ENCODE measurements at regions not wholly inside any gene's neighbourhood (a gene's known extent, or its start where the extent isn't known, plus 50 kb on each side); places are given as distances from the start of the nearest gene placed in this dataset.
A peak's percentile ranks its signal among the peaks of the same experiment; 100 is the strongest.

DNA sequence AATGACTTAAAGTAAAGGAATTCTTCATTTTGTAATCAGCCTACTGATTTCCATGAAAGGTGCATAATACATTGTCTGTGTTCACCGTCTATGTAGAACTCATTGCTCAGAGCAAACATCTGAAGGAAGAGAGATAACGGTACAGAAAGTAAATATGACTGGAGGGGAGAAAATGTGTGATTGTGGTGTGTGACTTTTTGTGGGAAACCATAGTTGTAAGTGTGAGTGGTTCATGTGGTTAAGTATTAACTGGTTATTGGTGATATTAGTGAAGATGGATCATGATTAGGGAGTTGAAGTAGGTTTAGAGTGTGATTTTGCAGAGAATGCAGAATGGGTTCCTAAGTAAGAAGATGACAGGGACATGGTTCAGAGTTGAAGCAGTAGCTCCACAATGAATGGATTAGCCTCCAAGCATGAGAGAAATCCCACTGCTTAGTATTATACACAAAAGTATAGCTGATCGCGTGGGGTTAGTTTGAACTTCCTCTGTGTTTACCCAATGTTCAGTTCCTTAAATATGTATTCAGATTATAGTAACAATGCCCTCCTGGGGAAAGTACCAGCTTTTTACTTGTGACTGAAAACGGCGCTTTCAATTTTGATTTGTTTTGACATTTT lies 368.9 kb downstream of the UTRN start (continued):
- TF ChIP-seq HNF4G (IDR thresholded peaks at IDR 0.05; ENCODE audit: borderline replicate concordance, low read depth, low read length) (peak; percentile 7; the same call in 1 of the 2 replicates), HNF4G (CRISPR knock-in tag; IDR thresholded peaks at IDR 0.05; ENCODE audit: borderline replicate concordance, low read depth) (no peak), CHCHD3 (CRISPR knock-in tag; IDR thresholded peaks at IDR 0.05) (no peak), MED1 (CRISPR knock-in tag; IDR thresholded peaks at IDR 0.05) (peak; percentile 88), NFIC (IDR thresholded peaks at IDR 0.05; ENCODE audit: low read length) (peak; percentile 89), SATB2 (CRISPR knock-in tag; IDR thresholded peaks at IDR 0.05) (peak; percentile 91; the same call in 1 of the 2 replicates), KDM5B (CRISPR knock-in tag; IDR thresholded peaks at IDR 0.05; ENCODE audit: borderline replicate concordance) (no peak), BRD4 (CRISPR knock-in tag; IDR thresholded peaks at IDR 0.05) (0 out of 2 replicates have a peak, but pooled peaks have one; percentile 68), ZFP1 (CRISPR knock-in tag; IDR thresholded peaks at IDR 0.05) (0 out of 2 replicates have a peak, but pooled peaks have one; percentile 52), U2AF2 (IDR thresholded peaks at IDR 0.05; ENCODE audit: low read depth, low read length) (no peak)
- TF ChIP-seq, protein P1, sequence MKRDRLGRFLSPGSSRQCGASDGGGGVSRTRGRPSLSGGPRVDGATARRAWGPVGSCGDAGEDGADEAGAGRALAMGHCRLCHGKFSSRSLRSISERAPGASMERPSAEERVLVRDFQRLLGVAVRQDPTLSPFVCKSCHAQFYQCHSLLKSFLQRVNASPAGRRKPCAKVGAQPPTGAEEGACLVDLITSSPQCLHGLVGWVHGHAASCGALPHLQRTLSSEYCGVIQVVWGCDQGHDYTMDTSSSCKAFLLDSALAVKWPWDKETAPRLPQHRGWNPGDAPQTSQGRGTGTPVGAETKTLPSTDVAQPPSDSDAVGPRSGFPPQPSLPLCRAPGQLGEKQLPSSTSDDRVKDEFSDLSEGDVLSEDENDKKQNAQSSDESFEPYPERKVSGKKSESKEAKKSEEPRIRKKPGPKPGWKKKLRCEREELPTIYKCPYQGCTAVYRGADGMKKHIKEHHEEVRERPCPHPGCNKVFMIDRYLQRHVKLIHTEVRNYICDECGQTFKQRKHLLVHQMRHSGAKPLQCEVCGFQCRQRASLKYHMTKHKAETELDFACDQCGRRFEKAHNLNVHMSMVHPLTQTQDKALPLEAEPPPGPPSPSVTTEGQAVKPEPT (CRISPR knock-in tag; IDR thresholded peaks at IDR 0.05; ENCODE audit: low read depth) = no peak
- TF ChIP-seq, protein P2, sequence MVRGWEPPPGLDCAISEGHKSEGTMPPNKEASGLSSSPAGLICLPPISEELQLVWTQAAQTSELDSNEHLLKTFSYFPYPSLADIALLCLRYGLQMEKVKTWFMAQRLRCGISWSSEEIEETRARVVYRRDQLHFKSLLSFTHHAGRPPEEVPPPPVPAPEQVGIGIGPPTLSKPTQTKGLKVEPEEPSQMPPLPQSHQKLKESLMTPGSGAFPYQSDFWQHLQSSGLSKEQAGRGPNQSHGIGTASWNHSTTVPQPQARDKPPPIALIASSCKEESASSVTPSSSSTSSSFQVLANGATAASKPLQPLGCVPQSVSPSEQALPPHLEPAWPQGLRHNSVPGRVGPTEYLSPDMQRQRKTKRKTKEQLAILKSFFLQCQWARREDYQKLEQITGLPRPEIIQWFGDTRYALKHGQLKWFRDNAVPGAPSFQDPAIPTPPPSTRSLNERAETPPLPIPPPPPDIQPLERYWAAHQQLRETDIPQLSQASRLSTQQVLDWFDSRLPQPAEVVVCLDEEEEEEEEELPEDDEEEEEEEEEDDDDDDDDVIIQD (CRISPR knock-in tag; IDR thresholded peaks at IDR 0.05; ENCODE audit: low read depth) = peak; percentile 90
- TF ChIP-seq, protein P3, sequence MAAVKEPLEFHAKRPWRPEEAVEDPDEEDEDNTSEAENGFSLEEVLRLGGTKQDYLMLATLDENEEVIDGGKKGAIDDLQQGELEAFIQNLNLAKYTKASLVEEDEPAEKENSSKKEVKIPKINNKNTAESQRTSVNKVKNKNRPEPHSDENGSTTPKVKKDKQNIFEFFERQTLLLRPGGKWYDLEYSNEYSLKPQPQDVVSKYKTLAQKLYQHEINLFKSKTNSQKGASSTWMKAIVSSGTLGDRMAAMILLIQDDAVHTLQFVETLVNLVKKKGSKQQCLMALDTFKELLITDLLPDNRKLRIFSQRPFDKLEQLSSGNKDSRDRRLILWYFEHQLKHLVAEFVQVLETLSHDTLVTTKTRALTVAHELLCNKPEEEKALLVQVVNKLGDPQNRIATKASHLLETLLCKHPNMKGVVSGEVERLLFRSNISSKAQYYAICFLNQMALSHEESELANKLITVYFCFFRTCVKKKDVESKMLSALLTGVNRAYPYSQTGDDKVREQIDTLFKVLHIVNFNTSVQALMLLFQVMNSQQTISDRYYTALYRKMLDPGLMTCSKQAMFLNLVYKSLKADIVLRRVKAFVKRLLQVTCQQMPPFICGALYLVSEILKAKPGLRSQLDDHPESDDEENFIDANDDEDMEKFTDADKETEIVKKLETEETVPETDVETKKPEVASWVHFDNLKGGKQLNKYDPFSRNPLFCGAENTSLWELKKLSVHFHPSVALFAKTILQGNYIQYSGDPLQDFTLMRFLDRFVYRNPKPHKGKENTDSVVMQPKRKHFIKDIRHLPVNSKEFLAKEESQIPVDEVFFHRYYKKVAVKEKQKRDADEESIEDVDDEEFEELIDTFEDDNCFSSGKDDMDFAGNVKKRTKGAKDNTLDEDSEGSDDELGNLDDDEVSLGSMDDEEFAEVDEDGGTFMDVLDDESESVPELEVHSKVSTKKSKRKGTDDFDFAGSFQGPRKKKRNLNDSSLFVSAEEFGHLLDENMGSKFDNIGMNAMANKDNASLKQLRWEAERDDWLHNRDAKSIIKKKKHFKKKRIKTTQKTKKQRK (IDR thresholded peaks at IDR 0.05; ENCODE audit: low read length) = no peak
- TF ChIP-seq, protein P4, sequence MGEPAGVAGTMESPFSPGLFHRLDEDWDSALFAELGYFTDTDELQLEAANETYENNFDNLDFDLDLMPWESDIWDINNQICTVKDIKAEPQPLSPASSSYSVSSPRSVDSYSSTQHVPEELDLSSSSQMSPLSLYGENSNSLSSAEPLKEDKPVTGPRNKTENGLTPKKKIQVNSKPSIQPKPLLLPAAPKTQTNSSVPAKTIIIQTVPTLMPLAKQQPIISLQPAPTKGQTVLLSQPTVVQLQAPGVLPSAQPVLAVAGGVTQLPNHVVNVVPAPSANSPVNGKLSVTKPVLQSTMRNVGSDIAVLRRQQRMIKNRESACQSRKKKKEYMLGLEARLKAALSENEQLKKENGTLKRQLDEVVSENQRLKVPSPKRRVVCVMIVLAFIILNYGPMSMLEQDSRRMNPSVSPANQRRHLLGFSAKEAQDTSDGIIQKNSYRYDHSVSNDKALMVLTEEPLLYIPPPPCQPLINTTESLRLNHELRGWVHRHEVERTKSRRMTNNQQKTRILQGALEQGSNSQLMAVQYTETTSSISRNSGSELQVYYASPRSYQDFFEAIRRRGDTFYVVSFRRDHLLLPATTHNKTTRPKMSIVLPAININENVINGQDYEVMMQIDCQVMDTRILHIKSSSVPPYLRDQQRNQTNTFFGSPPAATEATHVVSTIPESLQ (CRISPR knock-in tag; conservative IDR thresholded peaks at IDR 0.05) = no peak
- TF ChIP-seq, protein P5, sequence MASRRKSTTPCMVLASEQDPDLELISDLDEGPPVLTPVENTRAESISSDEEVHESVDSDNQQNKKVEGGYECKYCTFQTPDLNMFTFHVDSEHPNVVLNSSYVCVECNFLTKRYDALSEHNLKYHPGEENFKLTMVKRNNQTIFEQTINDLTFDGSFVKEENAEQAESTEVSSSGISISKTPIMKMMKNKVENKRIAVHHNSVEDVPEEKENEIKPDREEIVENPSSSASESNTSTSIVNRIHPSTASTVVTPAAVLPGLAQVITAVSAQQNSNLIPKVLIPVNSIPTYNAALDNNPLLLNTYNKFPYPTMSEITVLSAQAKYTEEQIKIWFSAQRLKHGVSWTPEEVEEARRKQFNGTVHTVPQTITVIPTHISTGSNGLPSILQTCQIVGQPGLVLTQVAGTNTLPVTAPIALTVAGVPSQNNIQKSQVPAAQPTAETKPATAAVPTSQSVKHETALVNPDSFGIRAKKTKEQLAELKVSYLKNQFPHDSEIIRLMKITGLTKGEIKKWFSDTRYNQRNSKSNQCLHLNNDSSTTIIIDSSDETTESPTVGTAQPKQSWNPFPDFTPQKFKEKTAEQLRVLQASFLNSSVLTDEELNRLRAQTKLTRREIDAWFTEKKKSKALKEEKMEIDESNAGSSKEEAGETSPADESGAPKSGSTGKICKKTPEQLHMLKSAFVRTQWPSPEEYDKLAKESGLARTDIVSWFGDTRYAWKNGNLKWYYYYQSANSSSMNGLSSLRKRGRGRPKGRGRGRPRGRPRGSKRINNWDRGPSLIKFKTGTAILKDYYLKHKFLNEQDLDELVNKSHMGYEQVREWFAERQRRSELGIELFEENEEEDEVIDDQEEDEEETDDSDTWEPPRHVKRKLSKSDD (CRISPR knock-in tag; IDR thresholded peaks at IDR 0.05; ENCODE audit: low read depth) = no peak
- TF ChIP-seq, protein P6, sequence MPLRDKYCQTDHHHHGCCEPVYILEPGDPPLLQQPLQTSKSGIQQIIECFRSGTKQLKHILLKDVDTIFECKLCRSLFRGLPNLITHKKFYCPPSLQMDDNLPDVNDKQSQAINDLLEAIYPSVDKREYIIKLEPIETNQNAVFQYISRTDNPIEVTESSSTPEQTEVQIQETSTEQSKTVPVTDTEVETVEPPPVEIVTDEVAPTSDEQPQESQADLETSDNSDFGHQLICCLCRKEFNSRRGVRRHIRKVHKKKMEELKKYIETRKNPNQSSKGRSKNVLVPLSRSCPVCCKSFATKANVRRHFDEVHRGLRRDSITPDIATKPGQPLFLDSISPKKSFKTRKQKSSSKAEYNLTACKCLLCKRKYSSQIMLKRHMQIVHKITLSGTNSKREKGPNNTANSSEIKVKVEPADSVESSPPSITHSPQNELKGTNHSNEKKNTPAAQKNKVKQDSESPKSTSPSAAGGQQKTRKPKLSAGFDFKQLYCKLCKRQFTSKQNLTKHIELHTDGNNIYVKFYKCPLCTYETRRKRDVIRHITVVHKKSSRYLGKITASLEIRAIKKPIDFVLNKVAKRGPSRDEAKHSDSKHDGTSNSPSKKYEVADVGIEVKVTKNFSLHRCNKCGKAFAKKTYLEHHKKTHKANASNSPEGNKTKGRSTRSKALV (CRISPR knock-in tag; IDR thresholded peaks at IDR 0.05) = 0 out of 2 replicates have a peak, but pooled peaks have one; percentile 37

Measured in HepG2 (cell line).